ENCODE measurements at regions not wholly inside any gene's neighbourhood (a gene's known extent, or its start where the extent isn't known, plus 50 kb on each side); places are given as distances from the start of the nearest gene placed in this dataset.

GRCh38 chr2:41475959-41476358, 571.9 kb upstream of the PKDCC start:
- Histone ChIP-seq H3K27ac (replicated peaks) (no peak overlapping the region), H3K27me3 (ENCODE audit: insufficient read depth, poor library complexity, severe bottlenecking) (no peaks in the 10 kb centered on the region), H3K4me3 (replicated peaks; ENCODE audit: insufficient read depth, low read length) (no peak overlapping the region)
- TF ChIP-seq SPI1 (IDR thresholded peaks at IDR 0.05; ENCODE audit: borderline replicate concordance, low read depth): peak; percentile 86
- TF ChIP-seq, protein P1, sequence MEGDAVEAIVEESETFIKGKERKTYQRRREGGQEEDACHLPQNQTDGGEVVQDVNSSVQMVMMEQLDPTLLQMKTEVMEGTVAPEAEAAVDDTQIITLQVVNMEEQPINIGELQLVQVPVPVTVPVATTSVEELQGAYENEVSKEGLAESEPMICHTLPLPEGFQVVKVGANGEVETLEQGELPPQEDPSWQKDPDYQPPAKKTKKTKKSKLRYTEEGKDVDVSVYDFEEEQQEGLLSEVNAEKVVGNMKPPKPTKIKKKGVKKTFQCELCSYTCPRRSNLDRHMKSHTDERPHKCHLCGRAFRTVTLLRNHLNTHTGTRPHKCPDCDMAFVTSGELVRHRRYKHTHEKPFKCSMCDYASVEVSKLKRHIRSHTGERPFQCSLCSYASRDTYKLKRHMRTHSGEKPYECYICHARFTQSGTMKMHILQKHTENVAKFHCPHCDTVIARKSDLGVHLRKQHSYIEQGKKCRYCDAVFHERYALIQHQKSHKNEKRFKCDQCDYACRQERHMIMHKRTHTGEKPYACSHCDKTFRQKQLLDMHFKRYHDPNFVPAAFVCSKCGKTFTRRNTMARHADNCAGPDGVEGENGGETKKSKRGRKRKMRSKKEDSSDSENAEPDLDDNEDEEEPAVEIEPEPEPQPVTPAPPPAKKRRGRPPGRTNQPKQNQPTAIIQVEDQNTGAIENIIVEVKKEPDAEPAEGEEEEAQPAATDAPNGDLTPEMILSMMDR (IDR thresholded peaks at IDR 0.05; ENCODE audit: insufficient read depth, low read length): no peak
- no peak for DNase-seq (ENCODE audit: low read depth in 1 of 2, low spot score in 1 of 2)

DNA sequence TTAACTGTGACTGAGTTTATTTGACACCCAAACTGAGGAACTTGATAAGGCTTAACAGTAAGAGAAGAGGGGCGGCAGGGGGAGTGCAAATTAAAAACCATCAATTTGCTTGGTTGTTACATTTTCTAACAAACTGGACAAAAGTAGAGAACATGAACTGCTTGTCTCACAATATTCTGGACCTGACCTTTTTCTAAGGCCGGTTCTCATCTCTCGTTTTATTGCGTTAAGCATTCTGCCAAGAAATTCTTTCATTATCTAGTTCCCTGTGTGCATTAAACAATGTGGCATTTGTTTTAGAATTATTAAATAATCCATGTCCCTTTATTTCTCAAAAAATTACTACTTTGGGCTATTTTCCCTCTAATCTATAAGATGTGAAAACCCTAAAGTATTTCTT, 565.2 kb upstream of the PKDCC start:
- TF ChIP-seq SPI1 (IDR thresholded peaks at IDR 0.05; ENCODE audit: borderline replicate concordance, low read depth) (no peak), POLR2AphosphoS5 (IDR thresholded peaks at IDR 0.05; ENCODE audit: low read depth) (no peak)
- H3K27ac ChIP-seq (replicated peaks): no peak overlapping the region
- DNase-seq (ENCODE audit: low read depth in 1 of 2, low spot score in 1 of 2): no peak

GRCh38 chr2:41483226-41483625, 564.6 kb upstream of the PKDCC start:
- Histone ChIP-seq H3K27me3 (ENCODE audit: insufficient read depth, poor library complexity, severe bottlenecking) (no peaks in the 10 kb centered on the region), H3K27ac (replicated peaks) (no peak overlapping the region), H3K4me3 (replicated peaks; ENCODE audit: insufficient read depth, low read length) (no peak overlapping the region)
- TF ChIP-seq, protein P1 (IDR thresholded peaks at IDR 0.05; ENCODE audit: insufficient read depth, low read length): no peak
- no peak for TF ChIP-seq SPI1 (IDR thresholded peaks at IDR 0.05; ENCODE audit: borderline replicate concordance, low read depth)
- no peak for TF ChIP-seq POLR2AphosphoS5 (IDR thresholded peaks at IDR 0.05; ENCODE audit: low read depth)
- TF ChIP-seq GABPA (IDR thresholded peaks at IDR 0.05; ENCODE audit: low read depth): no peak
- no peak for TF ChIP-seq REST (IDR thresholded peaks at IDR 0.05; ENCODE audit: insufficient replicate concordance, low read depth)
- no peak for DNase-seq (ENCODE audit: low read depth in 1 of 2, low spot score in 1 of 2)

More for the DNA sequence above, 565.2 kb upstream of the PKDCC start:
- Histone ChIP-seq H3K27me3 (ENCODE audit: insufficient read depth, poor library complexity, severe bottlenecking) (no peaks in the 10 kb centered on the region), H3K4me3 (replicated peaks; ENCODE audit: insufficient read depth, low read length) (no peak overlapping the region)

DNA sequence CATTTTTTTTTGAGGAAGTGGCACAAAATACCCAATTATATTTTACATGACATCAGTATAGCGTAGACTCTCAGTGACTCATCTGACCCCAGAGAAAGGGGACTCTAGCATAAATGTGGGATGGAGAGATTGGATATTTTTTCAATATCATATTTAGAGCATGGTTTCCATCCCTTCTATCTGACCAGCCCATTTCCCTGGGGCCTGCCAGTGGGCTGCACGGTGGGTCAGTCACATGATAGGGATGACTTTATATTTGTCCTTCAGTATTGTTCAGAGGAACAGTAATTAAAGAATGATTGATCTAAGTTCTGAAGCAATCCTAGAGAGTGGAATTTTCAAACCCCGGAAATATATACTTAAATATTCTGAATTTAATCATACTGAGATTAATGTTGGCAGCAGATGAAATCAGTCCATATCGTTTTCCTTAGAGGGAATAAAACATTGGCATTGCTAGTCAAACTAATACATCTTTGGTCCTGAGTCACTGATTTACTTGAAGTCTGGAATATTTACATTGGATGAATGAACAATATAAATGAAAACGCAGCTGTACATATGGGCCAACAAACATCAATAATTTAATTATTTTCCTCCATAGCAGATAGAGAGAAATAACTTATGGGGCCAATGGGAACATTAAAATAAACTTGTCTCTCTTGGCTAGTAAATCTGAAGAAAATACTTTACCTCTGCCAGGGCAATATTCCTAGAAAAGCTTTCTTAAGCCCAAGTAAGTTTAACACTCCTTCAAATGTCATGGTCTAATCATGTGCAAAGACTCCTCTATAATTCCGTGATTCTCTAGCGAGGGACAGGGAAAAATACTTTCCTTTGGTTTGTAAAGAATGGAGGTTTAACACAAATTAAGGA, 563.6 kb upstream of the PKDCC start:
- Histone ChIP-seq H3K4me3 (replicated peaks; ENCODE audit: insufficient read depth, low read length) (no peak overlapping the region), H3K27ac (replicated peaks) (no peak overlapping the region), H3K27me3 (ENCODE audit: insufficient read depth, poor library complexity, severe bottlenecking) (no peaks in the 10 kb centered on the region)
- no peak for TF ChIP-seq POLR2AphosphoS5 (IDR thresholded peaks at IDR 0.05; ENCODE audit: low read depth)
- no peak for TF ChIP-seq REST (IDR thresholded peaks at IDR 0.05; ENCODE audit: insufficient replicate concordance, low read depth)
- TF ChIP-seq GABPA (IDR thresholded peaks at IDR 0.05; ENCODE audit: low read depth): no peak
- TF ChIP-seq, protein P1 (IDR thresholded peaks at IDR 0.05; ENCODE audit: insufficient read depth, low read length): no peak
- no peak for TF ChIP-seq SPI1 (IDR thresholded peaks at IDR 0.05; ENCODE audit: borderline replicate concordance, low read depth)
- DNase-seq (ENCODE audit: low read depth in 1 of 2, low spot score in 1 of 2): no peak

Measured in HL-60 (cell line).